Right forelimb (tissue), 1 donor: ENCODE measurements at regions not wholly inside any gene's neighbourhood (a gene's known extent, or its start where the extent isn't known, plus 50 kb on each side); places are given as distances from the start of the nearest gene placed in this dataset.
A peak's percentile ranks its signal among the peaks of the same experiment; 100 is the strongest.
"Not testable (repeated sequence)": the region's sequence is repeated elsewhere in the genome, so short reads cannot be mapped to it uniquely, and the experiment has no call there.

Source experiments
- DNase-seq: peaks from one replicate; pipeline ENCODE4 v3.0.0-alpha.2; 2018

- DNase-seq = peak; percentile 88
These were observed 101.8 kb upstream of the GRK3 start for GRCh38 chr22:25462474-25463346.

- not testable (repeated sequence) for DNase-seq
These were observed 101.2 kb upstream of the GRK3 start for GRCh38 chr22:25463347-25463628.

GRCh38 chr22:25464326-25464725 lies 100.1 kb upstream of the GRK3 start:
- DNase-seq = not testable (repeated sequence)

- no peak for DNase-seq
These were observed 98.5 kb upstream of the GRK3 start for GRCh38 chr22:25465949-25466348.

GRCh38 chr22:25472382-25472781 lies 92.1 kb upstream of the GRK3 start:
- no peak for DNase-seq

- DNase-seq = peak; percentile 56
These were observed 89.0 kb upstream of the GRK3 start for GRCh38 chr22:25475257-25476022.

- no peak for DNase-seq
These were observed 87.1 kb upstream of the GRK3 start for GRCh38 chr22:25477358-25477757.

- DNase-seq = no peak
These were observed 86.4 kb upstream of the GRK3 start for GRCh38 chr22:25478111-25478510.

GRCh38 chr22:25478528-25478927 lies 85.9 kb upstream of the GRK3 start:
- peak; percentile 59 for DNase-seq

GRCh38 chr22:25480868-25481267 lies 83.6 kb upstream of the GRK3 start:
- DNase-seq = not testable (repeated sequence)

GRCh38 chr22:25482091-25482760 lies 82.2 kb upstream of the GRK3 start:
- no peak for DNase-seq

GRCh38 chr22:25482868-25483639 lies 81.4 kb upstream of the GRK3 start:
- DNase-seq = no peak

GRCh38 chr22:25483931-25484330 lies 80.5 kb upstream of the GRK3 start:
- DNase-seq = no peak

- no peak for DNase-seq
These were observed 79.8 kb upstream of the GRK3 start for GRCh38 chr22:25484521-25485315.

- no peak for DNase-seq
These were observed 78.6 kb upstream of the GRK3 start for GRCh38 chr22:25485626-25486545.

- DNase-seq = no peak
These were observed 77.0 kb upstream of the GRK3 start for GRCh38 chr22:25487508-25487907.

- no peak for DNase-seq
These were observed 76.0 kb upstream of the GRK3 start for GRCh38 chr22:25488244-25489020.

GRCh38 chr22:25489947-25490346 lies 74.5 kb upstream of the GRK3 start:
- DNase-seq = no peak

- DNase-seq = no peak
These were observed 73.6 kb upstream of the GRK3 start for GRCh38 chr22:25490896-25491295.

GRCh38 chr22:25492162-25492561 lies 72.3 kb upstream of the GRK3 start:
- no peak for DNase-seq
